Inflammatory macrophage treated with lipopolysaccharide for 1 hour (primary cell): ENCODE measurements at regions not wholly inside any gene's neighbourhood (a gene's known extent, or its start where the extent isn't known, plus 50 kb on each side); places are given as distances from the start of the nearest gene placed in this dataset.
"Not testable (repeated sequence)": the region's sequence is repeated elsewhere in the genome, so short reads cannot be mapped to it uniquely, and the experiment has no call there.

Source experiments
- DNase-seq, 2 donors: peaks; one replicate each; pipeline ENCODE4 v3.0.0-alpha.2; 2020 to 2022

DNA sequence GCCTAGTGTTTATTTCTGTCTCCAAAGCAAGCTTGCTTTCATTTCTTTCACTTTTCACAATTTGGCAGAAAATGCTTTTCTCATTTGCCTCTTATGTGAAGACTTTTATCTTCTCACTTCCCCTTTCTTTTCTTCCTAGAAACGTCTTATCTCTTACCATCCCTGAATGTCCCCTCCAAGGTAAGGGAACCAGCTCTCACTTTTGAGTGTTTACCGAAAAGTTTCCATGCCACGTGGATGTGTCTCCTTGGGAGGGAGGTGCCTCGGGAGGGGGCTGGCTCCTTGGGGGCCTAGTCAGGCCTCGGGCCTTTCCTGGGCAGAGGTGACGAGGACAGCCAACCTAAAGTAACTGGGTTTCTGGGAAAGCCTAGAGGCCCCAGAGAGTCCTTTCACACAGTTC lies 127.4 kb downstream of the CD24 start:
- no peak for DNase-seq

DNA sequence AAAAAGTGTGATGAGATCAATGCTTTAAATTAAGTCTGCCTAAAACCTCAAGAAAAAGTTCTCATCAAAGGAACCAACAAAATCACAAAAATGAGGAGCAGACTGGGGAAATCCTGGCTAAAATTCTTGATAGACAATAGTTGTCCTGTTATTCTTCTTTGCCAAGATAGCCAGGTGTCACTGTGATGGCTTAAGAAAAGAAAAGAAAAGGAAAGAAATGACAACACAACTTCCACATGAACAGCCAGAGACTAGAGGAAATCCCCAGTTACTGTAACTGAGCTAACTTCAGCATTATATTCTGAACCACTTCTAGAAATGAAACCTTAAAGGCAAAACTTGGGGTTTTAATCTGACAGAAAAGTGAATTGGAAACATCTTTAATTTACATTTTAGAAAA lies 129.6 kb downstream of the CD24 start:
- DNase-seq = no peak

DNA sequence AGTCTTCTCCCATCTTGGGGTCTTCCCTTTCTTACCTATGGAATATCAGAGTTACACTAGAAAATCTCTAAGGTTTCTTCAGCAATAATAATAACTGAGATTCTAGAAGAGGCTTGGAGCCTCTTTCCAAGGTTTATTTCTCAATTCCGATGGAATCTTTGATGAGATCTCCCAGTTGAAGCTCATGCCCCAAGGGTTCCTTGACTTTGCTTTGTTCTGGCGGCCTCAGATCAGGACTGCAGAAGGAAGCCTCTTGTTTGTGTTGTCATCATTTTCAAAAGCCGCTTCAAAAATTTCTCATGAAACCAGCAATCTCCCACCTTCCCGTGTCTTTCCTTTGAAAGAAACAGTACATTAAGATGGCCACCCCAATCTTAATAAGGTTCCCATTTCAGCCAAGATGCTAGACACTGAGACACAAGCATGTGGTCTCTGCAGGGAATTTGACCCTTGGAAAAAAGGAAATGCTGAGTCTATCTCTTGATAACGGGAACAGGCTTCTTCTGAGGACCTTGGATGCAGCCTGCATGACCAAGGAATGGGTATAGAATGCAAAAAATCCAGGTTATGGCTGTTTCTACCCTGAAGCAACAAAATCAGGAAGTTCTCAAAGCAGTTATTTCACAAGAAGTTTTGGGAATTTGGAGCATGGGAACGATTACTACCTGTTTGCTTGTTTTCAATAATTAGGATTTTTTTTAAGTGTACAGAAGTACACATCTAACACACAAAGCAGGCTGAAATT lies 141.6 kb downstream of the CD24 start:
- DNase-seq = no peak

DNA sequence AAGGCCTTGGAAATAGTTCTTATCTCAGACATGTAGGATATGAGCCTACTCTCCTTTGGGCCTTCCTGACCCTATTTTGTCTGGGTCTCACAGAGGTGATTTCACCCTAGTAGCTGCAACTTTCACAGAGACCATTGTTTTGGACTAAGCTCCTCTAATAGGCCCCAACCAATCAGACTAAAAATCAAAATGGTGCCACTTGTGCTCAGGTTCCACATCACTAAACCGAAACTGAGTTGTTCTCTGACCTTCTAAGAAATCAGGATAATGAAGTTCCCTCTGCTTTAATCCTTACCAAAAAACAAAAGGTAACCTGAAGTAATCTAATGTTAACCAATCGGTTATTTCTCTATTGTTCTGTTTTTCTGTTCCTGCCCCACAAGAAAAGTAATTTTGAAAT lies 143.6 kb downstream of the CD24 start:
- no peak for DNase-seq

DNA sequence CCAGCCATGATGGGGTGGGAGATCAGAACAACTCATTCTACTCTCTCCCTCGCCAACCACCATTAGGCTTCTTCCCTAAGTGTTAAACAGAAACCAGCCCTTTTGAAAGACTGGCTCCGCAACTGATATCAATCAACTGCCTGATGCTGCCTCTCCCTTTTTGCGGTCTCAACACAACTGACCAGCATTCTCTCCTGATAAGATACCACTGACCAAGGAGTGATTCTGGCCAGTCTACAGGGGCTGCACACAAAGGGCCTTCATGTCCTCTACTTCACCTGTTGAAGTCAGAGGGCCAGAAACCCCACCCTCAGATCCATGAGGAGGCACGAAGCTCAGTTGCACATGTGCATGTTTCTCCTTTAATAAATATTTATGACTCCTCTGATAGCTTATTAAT lies 145.1 kb downstream of the CD24 start:
- DNase-seq = no peak

DNA sequence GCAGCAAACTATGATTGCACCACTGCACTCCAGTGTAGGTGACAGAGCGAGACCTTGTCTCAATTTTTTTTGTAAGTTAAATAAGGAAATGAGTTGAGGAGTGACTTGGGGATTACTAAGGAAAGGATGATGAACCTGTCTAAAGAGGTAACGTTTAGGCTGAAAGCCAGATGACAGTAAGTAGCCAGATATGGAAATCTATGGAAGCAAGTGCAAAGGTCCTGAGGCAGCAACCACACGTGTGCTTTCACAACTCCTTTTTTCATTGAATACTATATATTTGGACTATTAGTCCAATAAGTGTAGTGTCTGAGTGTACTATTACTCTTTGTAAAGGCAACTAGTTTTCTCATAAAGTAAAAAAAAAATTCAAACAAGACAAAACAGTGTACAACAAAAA lies 147.4 kb downstream of the CD24 start:
- no peak for DNase-seq

DNA sequence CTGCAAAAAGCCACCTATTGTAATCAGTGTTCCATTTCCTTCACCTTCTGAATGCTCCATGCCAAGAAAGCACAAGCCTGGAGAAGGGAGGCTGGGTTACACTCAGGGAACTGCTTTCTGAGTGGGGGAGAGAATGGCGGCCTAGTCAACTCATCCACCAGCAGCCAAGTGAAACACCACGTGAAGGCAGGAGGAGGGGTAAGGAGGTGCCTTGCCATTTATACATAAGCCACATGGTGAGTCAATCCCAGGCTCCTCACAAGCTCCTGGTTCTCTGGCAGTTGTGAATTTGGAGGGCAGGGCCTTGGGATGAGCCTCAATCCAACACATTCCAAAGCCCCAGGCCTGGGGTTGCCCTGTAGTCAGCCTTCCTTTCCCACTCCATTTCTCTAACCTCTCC lies 149.4 kb downstream of the CD24 start:
- no peak for DNase-seq

DNA sequence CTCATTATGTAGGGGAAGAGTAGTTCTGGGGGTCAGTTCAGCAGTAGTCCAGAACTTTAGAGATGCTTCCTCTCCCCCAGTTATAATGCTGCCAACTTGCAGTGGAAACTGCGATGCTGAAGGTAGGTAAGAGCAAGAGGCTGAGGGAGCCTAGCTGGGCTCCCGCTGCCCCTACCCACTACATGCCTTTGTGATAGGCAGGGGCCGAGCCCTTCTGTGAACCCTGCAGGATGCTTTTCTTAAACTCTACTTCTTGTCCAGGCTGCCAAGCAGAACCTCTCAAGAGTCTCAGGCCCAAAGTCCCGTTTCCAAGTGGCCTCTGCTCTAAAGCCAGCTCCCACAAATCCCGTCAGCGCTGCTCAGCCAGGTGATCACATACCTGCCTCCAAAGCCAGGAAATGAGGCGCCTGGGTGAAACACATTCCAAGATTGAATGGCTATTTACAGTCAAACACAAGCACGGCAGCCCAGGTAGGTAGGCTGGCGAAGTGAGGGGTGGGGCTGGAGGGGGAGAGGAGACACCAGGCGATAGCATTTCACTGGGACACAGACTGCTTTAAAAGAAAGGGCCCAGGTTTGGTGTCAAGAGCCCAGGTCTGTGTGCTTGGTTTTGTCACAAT lies 150.7 kb downstream of the CD24 start:
- DNase-seq = no peak

DNA sequence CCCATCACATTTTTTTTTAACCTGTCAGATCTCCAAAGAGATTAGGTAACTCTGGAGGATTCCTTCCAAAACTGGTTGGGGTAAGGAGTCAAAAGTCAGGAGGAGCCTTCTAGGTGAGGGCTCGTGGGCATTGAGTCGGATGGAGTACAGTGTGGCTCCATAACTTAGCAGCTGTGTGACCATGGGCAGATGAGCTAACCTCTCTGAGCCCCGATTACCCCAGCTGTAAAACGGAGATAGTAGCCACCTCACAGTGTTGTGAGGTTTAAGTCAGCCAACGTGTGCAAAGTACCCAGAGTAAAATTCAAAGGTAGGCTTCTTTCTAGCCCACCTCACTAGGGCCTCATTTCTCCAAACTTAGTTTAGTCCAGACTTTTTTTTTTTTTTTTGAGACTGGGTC lies 151.5 kb downstream of the CD24 start:
- DNase-seq = no peak

DNA sequence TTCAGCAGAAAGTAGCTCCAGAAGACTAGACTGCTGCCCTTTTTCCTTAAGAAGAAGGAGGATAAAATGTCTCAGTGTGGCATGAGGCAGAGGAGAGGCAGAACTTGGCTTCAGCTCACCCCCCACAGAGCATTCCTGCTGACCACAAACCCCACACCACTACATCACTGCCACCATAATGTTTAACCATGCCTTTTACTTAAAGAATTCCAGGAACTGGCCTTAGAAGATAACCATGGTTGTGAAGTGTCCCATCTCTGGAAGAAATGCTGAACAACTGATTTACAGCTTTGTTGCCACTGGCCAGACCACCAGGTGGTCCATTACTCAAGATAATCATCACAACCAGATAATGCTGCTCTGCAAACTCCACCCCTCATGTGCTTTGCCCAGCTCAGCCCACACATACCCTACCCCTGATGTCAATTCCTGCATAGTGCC lies 154.1 kb downstream of the CD24 start:
- no peak for DNase-seq

DNA sequence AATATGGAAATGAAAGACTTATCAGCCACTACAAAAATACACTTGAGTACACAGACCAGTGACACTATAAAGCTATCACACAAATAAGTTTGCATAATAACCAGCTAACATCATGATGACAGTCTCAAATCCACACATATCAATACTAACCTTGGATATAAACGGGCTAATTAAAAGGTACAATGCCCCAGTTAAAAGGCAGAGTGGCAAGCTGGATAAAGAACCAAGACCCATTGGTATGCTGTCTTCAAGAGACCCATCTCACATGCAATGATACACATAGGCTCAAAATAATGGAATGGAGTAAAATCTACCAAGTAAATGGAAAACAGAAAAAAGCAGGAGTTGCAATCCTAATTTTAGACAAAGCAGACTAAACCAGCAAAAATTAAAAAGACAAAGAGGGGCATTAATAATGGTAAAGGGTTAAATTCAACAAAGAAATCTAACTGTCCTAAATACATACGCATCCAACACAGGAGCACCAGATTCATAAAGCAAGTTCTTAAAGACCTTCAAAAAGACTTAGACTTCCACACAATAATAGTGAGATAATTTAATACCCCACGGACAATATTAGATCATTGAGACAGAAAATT lies 163.3 kb downstream of the CD24 start:
- DNase-seq = no peak

DNA sequence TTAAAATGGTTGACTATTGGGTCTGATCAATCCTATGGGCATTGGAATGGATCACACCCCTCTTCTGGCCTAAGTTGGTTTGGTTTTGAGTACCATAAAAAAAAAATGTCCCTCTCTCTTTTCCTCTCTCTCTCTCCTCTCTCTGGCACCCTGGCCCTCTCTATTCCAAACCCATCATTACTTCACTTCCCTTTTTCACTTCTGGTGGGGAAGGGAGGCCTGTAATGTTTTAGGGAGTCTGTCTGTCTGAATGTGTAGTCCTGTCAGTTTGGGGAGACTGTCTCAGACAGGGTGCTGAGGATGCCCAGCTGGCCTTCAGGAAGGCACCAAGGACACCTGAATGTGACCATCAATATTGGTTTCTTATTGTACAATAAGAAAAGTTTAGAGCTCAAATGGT lies 165.8 kb downstream of the CD24 start:
- no peak for DNase-seq

DNA sequence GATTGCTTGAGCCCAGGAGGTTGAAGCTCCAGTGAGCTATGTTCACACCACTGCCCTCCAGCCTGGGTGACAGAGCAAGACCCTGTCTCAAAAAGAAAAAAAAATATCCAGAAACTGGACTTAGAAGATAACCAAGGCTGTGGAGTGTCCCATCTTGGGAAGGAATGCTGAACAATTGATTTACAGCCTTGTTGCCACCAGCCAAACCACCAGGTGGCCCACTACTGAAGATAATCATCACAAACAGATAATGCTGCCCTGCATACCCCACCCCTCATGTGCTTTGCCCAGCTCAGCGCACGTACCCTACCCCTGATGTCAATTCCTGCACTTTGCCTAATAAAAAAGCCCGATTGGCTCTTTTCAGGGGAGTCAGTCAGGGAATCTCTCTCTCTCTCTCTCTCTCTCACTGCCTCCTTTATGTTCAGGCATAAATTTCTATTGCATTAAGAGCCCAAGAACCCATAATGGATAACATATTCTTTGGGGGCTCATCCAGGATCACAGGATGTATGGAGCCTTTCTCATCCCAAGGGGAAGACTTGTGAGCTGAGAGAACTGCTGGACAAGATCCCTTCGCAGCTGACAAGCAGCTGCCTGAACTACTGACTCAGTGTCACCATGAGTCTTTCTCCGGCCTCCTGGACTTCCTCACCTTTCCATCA lies 166.4 kb downstream of the CD24 start:
- DNase-seq = no peak

DNA sequence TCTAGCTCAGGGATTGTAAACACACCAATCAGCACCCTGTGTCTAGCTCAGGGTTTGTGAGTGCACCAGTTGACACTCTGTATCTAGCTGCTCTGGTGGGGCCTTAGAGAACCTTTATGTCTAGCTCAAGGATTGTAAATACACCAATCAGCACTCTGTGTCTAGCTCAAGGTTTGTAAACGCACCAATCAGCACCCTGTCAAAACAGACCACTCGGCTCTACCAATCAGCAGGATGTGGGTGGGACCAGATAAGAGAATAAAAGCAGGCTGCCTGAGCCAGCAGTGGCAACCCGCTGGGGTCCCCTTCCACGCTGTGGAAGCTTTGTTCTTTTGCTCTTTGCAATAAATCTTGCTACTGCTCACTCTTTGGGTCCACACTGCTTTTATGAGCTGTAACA lies 168.3 kb downstream of the CD24 start:
- DNase-seq = not testable (repeated sequence)

DNA sequence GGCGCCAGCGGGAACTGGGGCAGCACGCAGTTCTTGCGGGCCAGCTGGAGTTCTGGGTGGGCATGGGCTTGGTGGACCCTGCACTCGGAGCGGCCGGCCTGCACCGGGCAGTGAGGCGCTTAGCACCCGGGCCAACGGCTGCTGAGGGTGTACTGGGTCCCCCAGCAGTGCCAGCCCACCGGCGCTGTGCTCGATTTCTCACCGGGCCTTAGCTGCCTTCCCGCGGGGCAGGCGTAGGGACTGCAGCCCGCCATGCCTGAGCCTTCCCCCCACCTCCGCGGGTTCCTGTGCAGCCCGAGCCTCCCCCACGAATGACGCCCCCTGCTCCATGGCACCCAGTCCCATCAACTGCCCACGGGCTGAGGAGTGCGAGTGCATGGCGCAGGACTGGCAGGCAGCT lies 168.8 kb downstream of the CD24 start:
- no peak for DNase-seq

DNA sequence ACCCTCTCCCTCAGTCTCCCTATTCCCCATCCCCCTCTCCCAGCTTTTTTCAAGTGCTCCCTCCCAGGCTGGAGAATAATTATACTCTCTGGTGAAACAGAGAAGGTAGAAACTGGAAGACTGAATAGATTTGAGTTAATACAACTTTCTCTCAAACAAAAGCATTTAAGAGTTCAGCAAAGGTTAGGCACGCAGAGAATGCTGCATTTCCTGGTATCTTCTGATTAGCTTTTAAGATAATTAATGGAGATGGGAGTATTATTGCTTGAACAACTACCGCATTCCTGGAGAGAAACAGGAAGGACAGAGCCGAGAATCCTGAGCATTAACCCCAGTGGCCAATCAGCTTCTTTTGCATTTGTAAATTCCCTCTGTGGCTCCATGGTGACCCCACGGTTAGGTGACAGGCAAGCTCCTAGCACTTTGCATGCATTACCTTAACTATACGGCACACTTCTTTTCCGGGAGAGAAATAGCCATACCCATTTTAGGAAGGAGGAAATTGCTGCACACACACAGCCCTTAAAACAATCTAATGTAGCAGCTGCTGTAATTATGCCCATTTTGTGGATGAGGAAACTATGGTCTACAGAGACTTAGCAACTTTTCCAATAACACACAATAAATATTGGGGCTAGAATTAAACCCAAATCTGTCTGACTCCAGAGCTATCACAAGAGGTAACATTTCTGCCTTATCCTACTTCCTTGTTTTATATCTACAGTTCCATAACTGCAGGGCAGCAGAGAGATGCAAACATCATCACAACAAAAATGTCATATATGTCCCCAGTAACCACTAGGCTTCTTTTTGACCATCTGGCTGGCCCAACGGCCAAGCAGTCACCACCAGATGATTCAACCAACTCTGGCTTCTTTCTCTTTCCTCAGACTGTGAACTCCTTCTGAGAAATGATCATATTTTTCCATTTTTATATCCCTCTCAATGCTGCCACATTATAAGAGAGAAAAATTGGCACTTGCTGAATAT lies 169.9 kb downstream of the CD24 start:
- DNase-seq = no peak

DNA sequence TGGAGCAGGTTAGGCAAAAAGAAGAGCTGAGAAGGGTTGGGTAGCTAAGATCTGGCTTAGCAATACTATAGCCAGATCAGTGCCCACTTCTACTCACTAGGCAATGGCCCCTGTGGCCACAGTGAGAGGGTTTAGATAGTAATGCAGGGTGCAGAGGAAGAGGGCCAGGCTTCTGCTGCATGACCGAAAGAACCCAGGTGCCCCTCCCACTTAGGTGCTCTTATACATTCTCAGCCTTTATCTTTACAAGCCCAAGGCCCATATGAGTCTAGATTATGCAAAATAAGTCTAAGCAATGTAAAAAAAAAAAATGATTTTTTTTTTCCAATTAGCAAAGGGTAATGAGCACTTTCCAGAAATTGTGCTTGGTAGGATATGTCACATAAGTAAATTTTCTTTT lies 171.3 kb downstream of the CD24 start:
- no peak for DNase-seq

DNA sequence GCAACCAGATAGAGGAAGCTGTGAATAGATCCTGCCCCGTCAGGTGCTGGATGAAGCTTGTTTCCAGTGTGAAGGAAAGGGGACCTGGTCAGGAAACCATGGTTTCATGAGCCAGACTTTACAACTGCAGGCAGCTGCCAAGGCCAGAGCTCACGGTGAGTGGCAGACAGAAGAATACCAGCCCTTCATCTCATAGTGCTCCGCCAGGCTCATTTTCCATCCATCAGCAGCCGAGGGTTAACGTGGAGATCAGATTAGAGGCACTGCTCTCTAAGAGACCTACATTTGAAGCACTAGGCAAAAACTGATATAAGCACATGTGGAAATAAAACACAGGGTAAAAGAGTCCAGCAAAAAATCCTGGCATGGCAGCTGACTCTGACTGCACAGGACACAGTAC lies 172.4 kb downstream of the CD24 start:
- no peak for DNase-seq

DNA sequence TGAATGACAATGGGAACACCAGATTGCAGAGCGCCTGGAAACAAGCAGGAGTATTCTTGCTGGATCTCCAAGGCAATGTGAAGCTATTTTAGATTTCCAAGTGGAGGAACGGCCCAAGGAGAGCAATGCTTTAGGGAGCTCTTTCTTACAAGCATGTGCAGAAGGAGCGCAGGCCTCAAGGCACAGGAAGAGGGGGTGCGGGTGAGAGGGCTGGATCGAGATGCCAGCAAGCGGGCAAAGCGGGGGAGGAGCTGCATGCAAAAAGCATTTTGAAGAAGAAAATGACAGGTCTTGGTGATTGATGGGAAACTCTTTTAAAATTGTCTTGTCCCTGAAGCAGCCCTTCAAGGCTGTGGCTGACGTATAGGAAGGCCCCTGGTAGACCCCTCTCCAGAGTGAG lies 171.9 kb downstream of the QRSL1 start:
- no peak for DNase-seq

DNA sequence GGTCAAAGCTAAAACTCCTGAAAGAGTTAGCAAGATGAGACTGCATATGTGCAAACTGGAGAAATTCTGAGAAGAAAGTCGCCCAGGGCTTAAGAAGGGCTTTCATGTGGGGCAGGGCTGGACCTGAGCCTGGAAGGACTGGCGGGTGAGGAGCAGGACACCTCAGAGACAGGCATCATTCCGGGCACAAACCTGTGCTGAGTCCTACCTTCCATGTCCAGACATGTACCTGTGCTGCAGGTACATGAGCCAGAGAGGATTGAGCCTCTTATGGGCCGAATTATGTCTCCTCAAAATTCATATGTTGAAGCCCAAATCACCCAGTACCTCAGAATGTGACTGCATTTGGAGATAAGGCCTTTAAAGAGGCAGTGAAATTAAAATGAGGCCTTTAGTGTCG lies 171.0 kb downstream of the QRSL1 start:
- no peak for DNase-seq

DNA sequence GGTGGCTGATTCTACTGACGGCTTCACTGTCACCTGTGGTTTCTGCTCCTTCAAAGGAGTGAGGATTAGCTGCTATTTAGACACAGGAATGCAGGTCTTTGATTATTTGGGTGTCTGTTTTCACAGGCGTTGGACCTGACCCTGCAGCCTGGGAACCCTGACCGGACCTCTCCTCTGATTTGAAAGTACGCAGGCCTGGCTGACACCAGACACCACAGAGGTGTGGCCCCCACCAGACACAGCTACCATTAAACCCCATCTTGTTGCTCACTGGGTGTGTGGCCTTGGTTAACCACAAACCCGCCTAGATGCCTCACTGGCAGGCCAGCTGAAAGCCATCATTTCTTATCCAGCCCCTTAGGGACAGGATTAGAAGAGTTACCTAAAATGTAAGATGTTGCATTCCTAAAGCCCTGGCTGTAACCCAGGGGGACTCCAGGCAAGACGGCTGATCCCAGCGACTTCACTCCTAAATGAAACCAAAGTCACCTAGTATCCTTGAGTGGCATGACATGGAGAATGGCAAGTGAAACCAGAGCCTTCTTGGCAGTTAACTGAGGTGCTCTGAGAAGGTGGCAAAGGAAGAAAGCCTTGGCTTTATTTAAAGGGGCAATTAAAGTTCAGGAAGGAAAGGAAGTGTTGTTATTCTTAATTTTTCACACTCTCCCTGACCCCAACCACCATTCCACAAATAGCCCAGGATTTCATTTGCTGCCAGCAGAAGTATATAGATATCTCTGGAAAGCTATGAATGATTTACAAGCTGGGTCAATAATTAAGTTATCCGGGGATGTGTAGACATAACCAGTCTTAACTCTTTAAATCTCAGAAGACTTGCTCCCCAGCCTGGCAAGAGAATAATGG lies 169.9 kb downstream of the QRSL1 start:
- DNase-seq = no peak

DNA sequence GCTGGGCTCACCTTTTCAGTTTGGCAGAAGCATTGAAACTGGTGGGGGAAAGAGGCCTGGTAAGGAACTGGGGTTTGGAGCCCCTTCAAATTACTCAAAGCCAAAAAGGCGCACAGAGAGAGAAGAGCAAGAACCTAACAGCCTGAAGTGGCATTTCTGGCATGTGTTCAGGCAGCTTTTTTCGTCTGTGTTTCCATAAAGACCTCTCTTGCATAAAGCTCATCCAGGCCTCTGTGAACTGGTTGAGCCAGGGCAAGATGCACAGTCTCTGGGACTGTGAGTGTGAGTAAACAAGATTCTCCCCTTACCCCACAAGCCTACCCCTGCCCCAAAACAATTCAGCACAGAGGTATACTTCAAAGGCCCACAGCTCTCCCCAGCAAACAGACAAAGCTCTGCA lies 167.8 kb downstream of the QRSL1 start:
- no peak for DNase-seq
